C4-2B (cell line): ENCODE measurements at regions not wholly inside any gene's neighbourhood (a gene's known extent, or its start where the extent isn't known, plus 50 kb on each side); places are given as distances from the start of the nearest gene placed in this dataset.

Experiments used
- CTCF ChIP-seq: fragments of 450-650 bp; conservative IDR thresholded peaks from 2 replicates; pipeline ENCODE4 v1.5.1; 2017; ENCODE audit warnings: mild to moderate bottlenecking
- ZFX ChIP-seq: fragments of 450-650 bp; IDR thresholded peaks from 2 replicates; pipeline ENCODE4 v1.6.1; 2017

DNA sequence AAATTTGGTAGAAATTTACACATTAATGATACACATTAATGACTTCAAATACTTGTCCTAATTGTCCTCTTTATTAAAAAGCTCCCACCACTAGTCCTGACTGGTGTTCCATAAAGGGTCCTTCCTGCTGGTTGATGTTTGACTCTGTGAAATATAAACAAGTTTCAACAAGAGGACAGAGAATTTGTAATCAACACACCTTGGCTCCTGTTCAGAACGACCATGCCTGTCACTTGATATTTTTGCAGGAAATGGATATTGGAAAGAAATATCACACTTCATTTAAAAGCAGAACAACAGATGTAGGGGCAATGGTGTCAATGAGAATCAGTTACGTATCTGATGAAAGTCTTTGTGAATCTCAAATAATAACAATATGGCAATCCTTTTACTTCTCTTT, 211.7 kb downstream of the ENC1 start:
- TF ChIP-seq CTCF = no peak
- no peak for TF ChIP-seq ZFX
